ENCODE measurements at regions not wholly inside any gene's neighbourhood (a gene's known extent, or its start where the extent isn't known, plus 50 kb on each side); places are given as distances from the start of the nearest gene placed in this dataset.
A peak's percentile ranks its signal among the peaks of the same experiment; 100 is the strongest.
"Not testable (repeated sequence)": the region's sequence is repeated elsewhere in the genome, so short reads cannot be mapped to it uniquely, and the experiment has no call there.

- Mint-ChIP-seq H3K4me1 (no peaks in the 10 kb centered on the region), H3K27ac (no peak overlapping the region)
- DNase-seq (ENCODE audit: low spot score in 2 of 2), result no peak
Measured at GRCh38 chr14:25699981-25700380, 650.0 kb upstream of the STXBP6 start.

GRCh38 chr14:25698111-25698510, 648.2 kb upstream of the STXBP6 start:
- ATAC-seq, result no peak
- Mint-ChIP-seq H3K4me1 (no peaks in the 10 kb centered on the region), H3K36me3 (no peaks in the 10 kb centered on the region), H3K9me3 (peaks cover 15% of the 10 kb centered on the region), H3K27ac (no peak overlapping the region), H3K4me3 (no peak overlapping the region)
- no peak for DNase-seq (ENCODE audit: low spot score in 2 of 2)

More at GRCh38 chr14:25699981-25700380, 650.0 kb upstream of the STXBP6 start:
- H3K36me3 Mint-ChIP-seq, result no peaks in the 10 kb centered on the region
- ATAC-seq, result no peak
- H3K4me3 Mint-ChIP-seq, result no peak overlapping the region
- peaks cover 13% of the 10 kb centered on the region for H3K9me3 Mint-ChIP-seq

GRCh38 chr14:25696176-25696575, 646.2 kb upstream of the STXBP6 start:
- H3K4me3 Mint-ChIP-seq, result no peak overlapping the region
- H3K9me3 Mint-ChIP-seq, result peaks cover 21% of the 10 kb centered on the region
- H3K4me1 Mint-ChIP-seq, result no peaks in the 10 kb centered on the region
- no peaks in the 10 kb centered on the region for H3K36me3 Mint-ChIP-seq
- H3K27ac Mint-ChIP-seq, result no peak overlapping the region
- DNase-seq (ENCODE audit: low spot score in 2 of 2), result no peak
- no peak for ATAC-seq

- DNase-seq (ENCODE audit: low spot score in 2 of 2), result no peak
- no peak for ATAC-seq
- H3K4me3 Mint-ChIP-seq, result no peak overlapping the region
- no peaks in the 10 kb centered on the region for H3K4me1 Mint-ChIP-seq
- peaks cover 11% of the 10 kb centered on the region for H3K9me3 Mint-ChIP-seq
- no peaks in the 10 kb centered on the region for H3K36me3 Mint-ChIP-seq
- H3K27ac Mint-ChIP-seq, result no peak overlapping the region
Measured at GRCh38 chr14:25685004-25685403, 635.1 kb upstream of the STXBP6 start.

- Mint-ChIP-seq H3K36me3 (no peaks in the 10 kb centered on the region), H3K4me1 (no peaks in the 10 kb centered on the region), H3K9me3 (peaks cover 15% of the 10 kb centered on the region), H3K27ac (no peak overlapping the region), H3K4me3 (no peak overlapping the region)
- no peak for DNase-seq (ENCODE audit: low spot score in 2 of 2)
- peak; percentile 31 for ATAC-seq
Measured at GRCh38 chr14:25680934-25681333, 631.0 kb upstream of the STXBP6 start.

GRCh38 chr14:25680511-25680910, 630.6 kb upstream of the STXBP6 start:
- H3K36me3 Mint-ChIP-seq; ATAC-seq; H3K4me3 Mint-ChIP-seq; DNase-seq (ENCODE audit: low spot score in 2 of 2); H3K4me1 Mint-ChIP-seq; H3K27ac Mint-ChIP-seq: not testable (repeated sequence)
- peaks cover 15% of the 10 kb centered on the region for H3K9me3 Mint-ChIP-seq

GRCh38 chr14:25677111-25677510, 627.2 kb upstream of the STXBP6 start:
- Mint-ChIP-seq H3K36me3 (no peaks in the 10 kb centered on the region), H3K9me3 (peaks cover 14% of the 10 kb centered on the region), H3K4me3 (no peak overlapping the region), H3K4me1 (no peaks in the 10 kb centered on the region), H3K27ac (no peak overlapping the region)
- DNase-seq (ENCODE audit: low spot score in 2 of 2) (no peak), ATAC-seq (no peak)

GRCh38 chr14:25667387-25667786, 617.4 kb upstream of the STXBP6 start:
- H3K4me1 Mint-ChIP-seq, result no peaks in the 10 kb centered on the region
- no peak overlapping the region for H3K4me3 Mint-ChIP-seq
- DNase-seq (ENCODE audit: low spot score in 2 of 2), result no peak
- H3K9me3 Mint-ChIP-seq, result peaks cover 19% of the 10 kb centered on the region
- H3K36me3 Mint-ChIP-seq, result no peaks in the 10 kb centered on the region
- no peak for ATAC-seq
- no peak overlapping the region for H3K27ac Mint-ChIP-seq

- Mint-ChIP-seq H3K4me3 (no peak overlapping the region), H3K4me1 (no peaks in the 10 kb centered on the region), H3K36me3 (no peaks in the 10 kb centered on the region), H3K9me3 (peaks cover 19% of the 10 kb centered on the region), H3K27ac (no peak overlapping the region)
- no peak for ATAC-seq
- DNase-seq (ENCODE audit: low spot score in 2 of 2), result no peak
Measured at GRCh38 chr14:25666877-25667276, 616.9 kb upstream of the STXBP6 start.

- H3K27ac Mint-ChIP-seq, result no peak overlapping the region
- no peaks in the 10 kb centered on the region for H3K36me3 Mint-ChIP-seq
- peaks cover 9% of the 10 kb centered on the region for H3K9me3 Mint-ChIP-seq
- no peaks in the 10 kb centered on the region for H3K4me1 Mint-ChIP-seq
- no peak overlapping the region for H3K4me3 Mint-ChIP-seq
- ATAC-seq (no peak), DNase-seq (ENCODE audit: low spot score in 2 of 2) (no peak)
Measured at GRCh38 chr14:25658988-25659387, 609.0 kb upstream of the STXBP6 start.

- no peak overlapping the region for H3K27ac Mint-ChIP-seq
Measured at GRCh38 chr14:25630447-25630846, 580.5 kb upstream of the STXBP6 start.

GRCh38 chr14:25628978-25629377, 579.0 kb upstream of the STXBP6 start:
- no peak for ATAC-seq
- H3K36me3 Mint-ChIP-seq, result no peaks in the 10 kb centered on the region
- DNase-seq (ENCODE audit: low spot score in 2 of 2), result no peak
- peaks cover 2% of the 10 kb centered on the region for H3K9me3 Mint-ChIP-seq
- H3K4me3 Mint-ChIP-seq, result no peak overlapping the region
- H3K4me1 Mint-ChIP-seq, result no peaks in the 10 kb centered on the region
- no peak overlapping the region for H3K27ac Mint-ChIP-seq

More at GRCh38 chr14:25630447-25630846, 580.5 kb upstream of the STXBP6 start:
- H3K9me3 Mint-ChIP-seq, result peaks cover 2% of the 10 kb centered on the region
- ATAC-seq, result no peak
- H3K4me3 Mint-ChIP-seq, result no peak overlapping the region
- H3K4me1 Mint-ChIP-seq, result no peaks in the 10 kb centered on the region
- no peaks in the 10 kb centered on the region for H3K36me3 Mint-ChIP-seq
- DNase-seq (ENCODE audit: low spot score in 2 of 2), result no peak

GRCh38 chr14:25628390-25628789, 578.4 kb upstream of the STXBP6 start:
- no peak overlapping the region for H3K27ac Mint-ChIP-seq
- no peak for DNase-seq (ENCODE audit: low spot score in 2 of 2)
- H3K9me3 Mint-ChIP-seq, result peaks cover 2% of the 10 kb centered on the region
- H3K4me1 Mint-ChIP-seq, result no peaks in the 10 kb centered on the region
- H3K4me3 Mint-ChIP-seq, result no peak overlapping the region
- H3K36me3 Mint-ChIP-seq, result no peaks in the 10 kb centered on the region
- ATAC-seq, result no peak

GRCh38 chr14:25626986-25627385, 577.0 kb upstream of the STXBP6 start:
- no peaks in the 10 kb centered on the region for H3K4me1 Mint-ChIP-seq
- no peak overlapping the region for H3K27ac Mint-ChIP-seq
- H3K9me3 Mint-ChIP-seq, result peaks cover 2% of the 10 kb centered on the region
- DNase-seq (ENCODE audit: low spot score in 2 of 2) (no peak), ATAC-seq (no peak)
- no peak overlapping the region for H3K4me3 Mint-ChIP-seq
- no peaks in the 10 kb centered on the region for H3K36me3 Mint-ChIP-seq

GRCh38 chr14:25622763-25623162, 572.8 kb upstream of the STXBP6 start:
- Mint-ChIP-seq H3K9me3 (peaks cover 19% of the 10 kb centered on the region), H3K4me1 (no peaks in the 10 kb centered on the region), H3K27ac (no peak overlapping the region), H3K36me3 (no peaks in the 10 kb centered on the region), H3K4me3 (no peak overlapping the region)
- no peak for ATAC-seq
- DNase-seq (ENCODE audit: low spot score in 2 of 2), result no peak

- Mint-ChIP-seq H3K4me1 (no peaks in the 10 kb centered on the region), H3K36me3 (no peaks in the 10 kb centered on the region), H3K27ac (no peak overlapping the region), H3K9me3 (peaks cover 26% of the 10 kb centered on the region), H3K4me3 (no peak overlapping the region)
- DNase-seq (ENCODE audit: low spot score in 2 of 2) (no peak), ATAC-seq (no peak)
Measured at GRCh38 chr14:25620515-25620914, 570.6 kb upstream of the STXBP6 start.

- Mint-ChIP-seq H3K27ac (no peak overlapping the region), H3K36me3 (no peaks in the 10 kb centered on the region), H3K4me1 (no peaks in the 10 kb centered on the region), H3K4me3 (no peak overlapping the region), H3K9me3 (peaks cover 27% of the 10 kb centered on the region)
- ATAC-seq (no peak), DNase-seq (ENCODE audit: low spot score in 2 of 2) (no peak)
Measured at GRCh38 chr14:25615174-25615573, 565.2 kb upstream of the STXBP6 start.

Data from stimulated activated effector memory CD8-positive, alpha-beta T cell treated with anti-CD3 and anti-CD28 coated beads, Interleukin-12 subunit alpha, Interleukin-12 subunit beta, amount 100 ng/mL, for 72 hours (primary cell).